ENCODE measurements at regions not wholly inside any gene's neighbourhood (a gene's known extent, or its start where the extent isn't known, plus 50 kb on each side); places are given as distances from the start of the nearest gene placed in this dataset.

- TF ChIP-seq, protein P1, sequence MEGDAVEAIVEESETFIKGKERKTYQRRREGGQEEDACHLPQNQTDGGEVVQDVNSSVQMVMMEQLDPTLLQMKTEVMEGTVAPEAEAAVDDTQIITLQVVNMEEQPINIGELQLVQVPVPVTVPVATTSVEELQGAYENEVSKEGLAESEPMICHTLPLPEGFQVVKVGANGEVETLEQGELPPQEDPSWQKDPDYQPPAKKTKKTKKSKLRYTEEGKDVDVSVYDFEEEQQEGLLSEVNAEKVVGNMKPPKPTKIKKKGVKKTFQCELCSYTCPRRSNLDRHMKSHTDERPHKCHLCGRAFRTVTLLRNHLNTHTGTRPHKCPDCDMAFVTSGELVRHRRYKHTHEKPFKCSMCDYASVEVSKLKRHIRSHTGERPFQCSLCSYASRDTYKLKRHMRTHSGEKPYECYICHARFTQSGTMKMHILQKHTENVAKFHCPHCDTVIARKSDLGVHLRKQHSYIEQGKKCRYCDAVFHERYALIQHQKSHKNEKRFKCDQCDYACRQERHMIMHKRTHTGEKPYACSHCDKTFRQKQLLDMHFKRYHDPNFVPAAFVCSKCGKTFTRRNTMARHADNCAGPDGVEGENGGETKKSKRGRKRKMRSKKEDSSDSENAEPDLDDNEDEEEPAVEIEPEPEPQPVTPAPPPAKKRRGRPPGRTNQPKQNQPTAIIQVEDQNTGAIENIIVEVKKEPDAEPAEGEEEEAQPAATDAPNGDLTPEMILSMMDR (conservative IDR thresholded peaks at IDR 0.05 in 1 of 2, IDR thresholded peaks at IDR 0.05 in 1 of 2; ENCODE audit: extremely low read depth in 1 of 2, insufficient read depth in 1 of 2, low read depth in 1 of 2, low read length in 2 of 2) = no peak
- no peak for TF ChIP-seq EZH2 (IDR thresholded peaks at IDR 0.05; ENCODE audit: borderline replicate concordance, low read length)
Measured at GRCh38 chr16:50857881-50858280, 116.0 kb downstream of the CYLD start.

Measured in mammary epithelial cell (primary cell).